GM23338 (cell line): ENCODE measurements at regions not wholly inside any gene's neighbourhood (a gene's known extent, or its start where the extent isn't known, plus 50 kb on each side); places are given as distances from the start of the nearest gene placed in this dataset.

ENCODE experiments used
- CREB1 ChIP-seq: fragments of 250-450 bp; sonication (Bioruptor Pico); IDR thresholded peaks from 2 replicates; pipeline ENCODE4 v1.5.0; 2020; ENCODE audit warnings: low read depth, mild to moderate bottlenecking, moderate library complexity
- EZH2 ChIP-seq: fragments of 200-600 bp; sonication (generic); IDR thresholded peaks from one replicate; pipeline ENCODE4 v1.8.0; 2017; ENCODE audit warnings: antibody characterized with exemption, mild to moderate bottlenecking, low read depth; ENCODE audit not compliant: unreplicated experiment
- EZH2phosphoT487 ChIP-seq: fragments of 200-600 bp; sonication (generic); IDR thresholded peaks from one replicate; pipeline ENCODE4 v1.8.1; 2018; ENCODE audit warnings: antibody characterized with exemption; ENCODE audit not compliant: unreplicated experiment
- JUNB ChIP-seq: IDR thresholded peaks from one replicate; pipeline ENCODE4 v1.6.1; 2016; ENCODE audit warnings: antibody characterized with exemption; ENCODE audit not compliant: unreplicated experiment
- NANOG ChIP-seq: IDR thresholded peaks from 2 replicates; pipeline ENCODE4 v1.6.1; 2016; ENCODE audit warnings: antibody characterized with exemption, borderline replicate concordance
- POLR2AphosphoS5 ChIP-seq: IDR thresholded peaks from 2 replicates; pipeline ENCODE4 v1.6.1; 2016; ENCODE audit warnings: antibody characterized with exemption, low read depth
- STAT1 ChIP-seq: IDR thresholded peaks from one replicate; pipeline ENCODE4 v1.6.1; 2016; ENCODE audit warnings: antibody characterized with exemption; ENCODE audit not compliant: unreplicated experiment
- ZNF114 ChIP-seq: fragments of 250-450 bp; sonication (Bioruptor Pico); IDR thresholded peaks from 2 replicates; pipeline ENCODE4 v1.5.0; 2020; ENCODE audit warnings: mild to moderate bottlenecking, moderate library complexity
- ZNF331 ChIP-seq: fragments of 250-450 bp; sonication (Bioruptor Pico); IDR thresholded peaks from 2 replicates; pipeline ENCODE4 v1.5.0; 2020; ENCODE audit warnings: low read depth, mild to moderate bottlenecking, moderate library complexity
- TF ChIP-seq, protein P1 (sequence below), 2 experiments: fragments of 200-600 bp in 1 of 2; sonication (generic) in 1 of 2; conservative IDR thresholded peaks; 2 replicates each; pipeline versions ENCODE4 v1.5.1 to v1.6.1; 2016 to 2017; ENCODE audit warnings: antibody characterized with exemption in 2 of 2, low read depth in 2 of 2, mild to moderate bottlenecking in 2 of 2, moderate library complexity in 1 of 2
- TF ChIP-seq, protein P2 (sequence below): IDR thresholded peaks from one replicate; pipeline ENCODE4 v1.6.1; 2018; ENCODE audit warnings: antibody characterized with exemption; ENCODE audit not compliant: unreplicated experiment
- TF ChIP-seq, protein P3 (sequence below): IDR thresholded peaks from 2 replicates; pipeline ENCODE4 v1.6.1; 2016; ENCODE audit warnings: antibody characterized with exemption

DNA sequence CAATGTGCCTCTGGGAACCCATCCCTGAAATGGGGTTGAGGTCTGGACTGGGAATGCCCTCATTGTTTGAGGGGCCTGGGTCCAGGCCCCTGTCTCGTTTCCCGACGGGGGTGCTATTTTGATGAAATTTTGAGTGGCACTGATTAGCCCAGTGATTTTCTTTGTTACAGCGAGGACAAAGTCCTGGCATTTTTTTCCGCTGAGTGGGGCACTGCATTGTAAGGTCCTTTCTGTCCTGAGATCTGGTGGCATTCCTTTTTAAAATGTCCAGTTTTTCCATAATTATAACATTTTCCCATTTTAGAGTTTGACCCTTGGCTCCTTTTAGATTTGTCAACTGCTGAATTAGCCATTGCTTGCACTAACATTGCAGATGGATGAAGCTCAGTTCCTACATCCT lies 69.7 kb upstream of the INCENP start:
- TF ChIP-seq ZNF331 (CRISPR knock-in tag), result no peak
- TF ChIP-seq, protein P1, sequence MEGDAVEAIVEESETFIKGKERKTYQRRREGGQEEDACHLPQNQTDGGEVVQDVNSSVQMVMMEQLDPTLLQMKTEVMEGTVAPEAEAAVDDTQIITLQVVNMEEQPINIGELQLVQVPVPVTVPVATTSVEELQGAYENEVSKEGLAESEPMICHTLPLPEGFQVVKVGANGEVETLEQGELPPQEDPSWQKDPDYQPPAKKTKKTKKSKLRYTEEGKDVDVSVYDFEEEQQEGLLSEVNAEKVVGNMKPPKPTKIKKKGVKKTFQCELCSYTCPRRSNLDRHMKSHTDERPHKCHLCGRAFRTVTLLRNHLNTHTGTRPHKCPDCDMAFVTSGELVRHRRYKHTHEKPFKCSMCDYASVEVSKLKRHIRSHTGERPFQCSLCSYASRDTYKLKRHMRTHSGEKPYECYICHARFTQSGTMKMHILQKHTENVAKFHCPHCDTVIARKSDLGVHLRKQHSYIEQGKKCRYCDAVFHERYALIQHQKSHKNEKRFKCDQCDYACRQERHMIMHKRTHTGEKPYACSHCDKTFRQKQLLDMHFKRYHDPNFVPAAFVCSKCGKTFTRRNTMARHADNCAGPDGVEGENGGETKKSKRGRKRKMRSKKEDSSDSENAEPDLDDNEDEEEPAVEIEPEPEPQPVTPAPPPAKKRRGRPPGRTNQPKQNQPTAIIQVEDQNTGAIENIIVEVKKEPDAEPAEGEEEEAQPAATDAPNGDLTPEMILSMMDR (conservative IDR thresholded peaks at IDR 0.05; ENCODE audit: low read depth in 2 of 2), result no peak
- no peak for TF ChIP-seq POLR2AphosphoS5
- no peak for TF ChIP-seq EZH2
- TF ChIP-seq, protein P2, sequence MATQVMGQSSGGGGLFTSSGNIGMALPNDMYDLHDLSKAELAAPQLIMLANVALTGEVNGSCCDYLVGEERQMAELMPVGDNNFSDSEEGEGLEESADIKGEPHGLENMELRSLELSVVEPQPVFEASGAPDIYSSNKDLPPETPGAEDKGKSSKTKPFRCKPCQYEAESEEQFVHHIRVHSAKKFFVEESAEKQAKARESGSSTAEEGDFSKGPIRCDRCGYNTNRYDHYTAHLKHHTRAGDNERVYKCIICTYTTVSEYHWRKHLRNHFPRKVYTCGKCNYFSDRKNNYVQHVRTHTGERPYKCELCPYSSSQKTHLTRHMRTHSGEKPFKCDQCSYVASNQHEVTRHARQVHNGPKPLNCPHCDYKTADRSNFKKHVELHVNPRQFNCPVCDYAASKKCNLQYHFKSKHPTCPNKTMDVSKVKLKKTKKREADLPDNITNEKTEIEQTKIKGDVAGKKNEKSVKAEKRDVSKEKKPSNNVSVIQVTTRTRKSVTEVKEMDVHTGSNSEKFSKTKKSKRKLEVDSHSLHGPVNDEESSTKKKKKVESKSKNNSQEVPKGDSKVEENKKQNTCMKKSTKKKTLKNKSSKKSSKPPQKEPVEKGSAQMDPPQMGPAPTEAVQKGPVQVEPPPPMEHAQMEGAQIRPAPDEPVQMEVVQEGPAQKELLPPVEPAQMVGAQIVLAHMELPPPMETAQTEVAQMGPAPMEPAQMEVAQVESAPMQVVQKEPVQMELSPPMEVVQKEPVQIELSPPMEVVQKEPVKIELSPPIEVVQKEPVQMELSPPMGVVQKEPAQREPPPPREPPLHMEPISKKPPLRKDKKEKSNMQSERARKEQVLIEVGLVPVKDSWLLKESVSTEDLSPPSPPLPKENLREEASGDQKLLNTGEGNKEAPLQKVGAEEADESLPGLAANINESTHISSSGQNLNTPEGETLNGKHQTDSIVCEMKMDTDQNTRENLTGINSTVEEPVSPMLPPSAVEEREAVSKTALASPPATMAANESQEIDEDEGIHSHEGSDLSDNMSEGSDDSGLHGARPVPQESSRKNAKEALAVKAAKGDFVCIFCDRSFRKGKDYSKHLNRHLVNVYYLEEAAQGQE, result no peak
- no peak for TF ChIP-seq STAT1
- no peak for TF ChIP-seq NANOG
- no peak for TF ChIP-seq EZH2phosphoT487
- TF ChIP-seq CREB1 (CRISPR knock-in tag), result no peak
- TF ChIP-seq ZNF114 (CRISPR knock-in tag), result no peak
- TF ChIP-seq JUNB, result no peak
- TF ChIP-seq, protein P3, sequence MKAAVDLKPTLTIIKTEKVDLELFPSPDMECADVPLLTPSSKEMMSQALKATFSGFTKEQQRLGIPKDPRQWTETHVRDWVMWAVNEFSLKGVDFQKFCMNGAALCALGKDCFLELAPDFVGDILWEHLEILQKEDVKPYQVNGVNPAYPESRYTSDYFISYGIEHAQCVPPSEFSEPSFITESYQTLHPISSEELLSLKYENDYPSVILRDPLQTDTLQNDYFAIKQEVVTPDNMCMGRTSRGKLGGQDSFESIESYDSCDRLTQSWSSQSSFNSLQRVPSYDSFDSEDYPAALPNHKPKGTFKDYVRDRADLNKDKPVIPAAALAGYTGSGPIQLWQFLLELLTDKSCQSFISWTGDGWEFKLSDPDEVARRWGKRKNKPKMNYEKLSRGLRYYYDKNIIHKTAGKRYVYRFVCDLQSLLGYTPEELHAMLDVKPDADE, result no peak
